Lower lobe of right lung (tissue), 2 donors: ENCODE measurements at regions not wholly inside any gene's neighbourhood (a gene's known extent, or its start where the extent isn't known, plus 50 kb on each side); places are given as distances from the start of the nearest gene placed in this dataset.

Source experiments
- ATAC-seq, 2 donors: fragments of 200-7000 bp; cut with Tn5 transposase; one replicate each; pipeline ENCODE4 v1.9.1; 2020 to 2022; ENCODE audit warnings: mild to moderate bottlenecking in 2 of 2, moderate library complexity in 2 of 2
- DNase-seq: peaks from one replicate; pipeline ENCODE4 v3.0.0-alpha.2; 2020
- H3K27ac ChIP-seq: fragments of 200-600 bp; one replicate; pipeline ENCODE4 v1.8.0; 2022
- H3K27me3 ChIP-seq: fragments of 200-600 bp; one replicate; pipeline ENCODE4 v1.8.0; 2022; ENCODE audit warnings: low read depth
- H3K36me3 ChIP-seq: fragments of 200-600 bp; one replicate; pipeline ENCODE4 v1.8.0; 2022; ENCODE audit warnings: mild to moderate bottlenecking
- H3K4me1 ChIP-seq: fragments of 200-600 bp; one replicate; pipeline ENCODE4 v1.8.0; 2022
- H3K4me3 ChIP-seq: fragments of 200-600 bp; one replicate; pipeline ENCODE4 v1.8.0; 2022; ENCODE audit warnings: mild to moderate bottlenecking
- H3K9me3 ChIP-seq: fragments of 200-600 bp; one replicate; pipeline ENCODE4 v1.8.0; 2022
- intact Hi-C: fragments of 100-400 bp; cut with DNase I; formaldehyde crosslinking; loops from one replicate; pipeline ENCODE4 v1.11.0; 2022
- TF ChIP-seq, protein P1 (sequence below): fragments of 200-600 bp; IDR thresholded peaks from one replicate; pipeline ENCODE4 v1.8.0; 2022; ENCODE audit warnings: antibody characterized with exemption, mild to moderate bottlenecking
- donor health status: DM: no; HTN: yes; CAD: no; lungs with severe emphysema.

DNA sequence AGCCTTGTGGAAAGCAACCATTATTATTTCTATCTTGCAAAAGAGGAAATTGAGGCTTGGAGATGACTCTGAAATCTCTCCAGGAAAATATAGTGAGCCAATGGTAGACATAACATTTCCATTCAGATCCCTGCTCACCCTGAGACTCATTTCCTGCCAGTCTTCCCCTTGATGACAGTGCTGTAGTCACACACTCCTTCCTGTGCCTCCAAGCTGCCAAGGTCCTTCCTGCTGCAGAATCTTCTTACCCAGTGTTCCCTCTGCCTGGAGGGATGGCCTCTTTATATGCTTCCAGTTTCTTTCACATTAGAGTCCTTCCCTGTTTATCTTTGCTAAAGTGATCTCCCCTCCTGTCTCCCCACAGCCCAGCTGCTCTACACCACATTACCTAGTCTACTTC is 648.1 kb downstream of the TOX3 start:
- Histone ChIP-seq H3K4me3 (no peak overlapping the region), H3K27me3 (no peaks in the 10 kb centered on the region), H3K9me3 (no peaks in the 10 kb centered on the region), H3K36me3 (no peaks in the 10 kb centered on the region), H3K27ac (no peak overlapping the region), H3K4me1 (no peaks in the 10 kb centered on the region)
- no peak for DNase-seq
- intact Hi-C loops = no loop called here
- TF ChIP-seq, protein P1, sequence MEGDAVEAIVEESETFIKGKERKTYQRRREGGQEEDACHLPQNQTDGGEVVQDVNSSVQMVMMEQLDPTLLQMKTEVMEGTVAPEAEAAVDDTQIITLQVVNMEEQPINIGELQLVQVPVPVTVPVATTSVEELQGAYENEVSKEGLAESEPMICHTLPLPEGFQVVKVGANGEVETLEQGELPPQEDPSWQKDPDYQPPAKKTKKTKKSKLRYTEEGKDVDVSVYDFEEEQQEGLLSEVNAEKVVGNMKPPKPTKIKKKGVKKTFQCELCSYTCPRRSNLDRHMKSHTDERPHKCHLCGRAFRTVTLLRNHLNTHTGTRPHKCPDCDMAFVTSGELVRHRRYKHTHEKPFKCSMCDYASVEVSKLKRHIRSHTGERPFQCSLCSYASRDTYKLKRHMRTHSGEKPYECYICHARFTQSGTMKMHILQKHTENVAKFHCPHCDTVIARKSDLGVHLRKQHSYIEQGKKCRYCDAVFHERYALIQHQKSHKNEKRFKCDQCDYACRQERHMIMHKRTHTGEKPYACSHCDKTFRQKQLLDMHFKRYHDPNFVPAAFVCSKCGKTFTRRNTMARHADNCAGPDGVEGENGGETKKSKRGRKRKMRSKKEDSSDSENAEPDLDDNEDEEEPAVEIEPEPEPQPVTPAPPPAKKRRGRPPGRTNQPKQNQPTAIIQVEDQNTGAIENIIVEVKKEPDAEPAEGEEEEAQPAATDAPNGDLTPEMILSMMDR = no peak
- no peak for ATAC-seq

DNA sequence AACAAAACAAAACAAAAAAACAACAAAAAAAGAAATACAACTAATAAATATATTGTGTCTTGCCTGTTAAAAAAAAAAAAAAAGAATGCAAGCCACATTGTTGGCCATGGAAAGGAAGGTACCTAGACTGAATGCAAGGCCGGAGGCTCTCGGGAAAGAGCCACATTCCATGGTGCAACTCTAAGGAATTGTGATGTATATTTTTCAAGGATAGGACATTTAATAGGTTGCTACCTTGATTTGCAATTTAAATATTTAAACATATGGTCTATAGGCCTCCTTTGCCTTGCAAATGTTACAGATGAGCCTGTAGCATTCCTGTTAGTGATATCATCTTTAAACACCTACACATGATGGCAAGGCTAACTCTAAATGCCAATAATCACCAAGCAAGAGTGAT is 650.9 kb downstream of the TOX3 start:
- Histone ChIP-seq H3K36me3 (no peaks in the 10 kb centered on the region), H3K4me3 (no peak overlapping the region), H3K4me1 (no peaks in the 10 kb centered on the region), H3K27me3 (no peaks in the 10 kb centered on the region), H3K27ac (no peak overlapping the region), H3K9me3 (no peaks in the 10 kb centered on the region)
- intact Hi-C loops = no loop called here
- DNase-seq (no peak), ATAC-seq (no peak)
- TF ChIP-seq, protein P1 = no peak

DNA sequence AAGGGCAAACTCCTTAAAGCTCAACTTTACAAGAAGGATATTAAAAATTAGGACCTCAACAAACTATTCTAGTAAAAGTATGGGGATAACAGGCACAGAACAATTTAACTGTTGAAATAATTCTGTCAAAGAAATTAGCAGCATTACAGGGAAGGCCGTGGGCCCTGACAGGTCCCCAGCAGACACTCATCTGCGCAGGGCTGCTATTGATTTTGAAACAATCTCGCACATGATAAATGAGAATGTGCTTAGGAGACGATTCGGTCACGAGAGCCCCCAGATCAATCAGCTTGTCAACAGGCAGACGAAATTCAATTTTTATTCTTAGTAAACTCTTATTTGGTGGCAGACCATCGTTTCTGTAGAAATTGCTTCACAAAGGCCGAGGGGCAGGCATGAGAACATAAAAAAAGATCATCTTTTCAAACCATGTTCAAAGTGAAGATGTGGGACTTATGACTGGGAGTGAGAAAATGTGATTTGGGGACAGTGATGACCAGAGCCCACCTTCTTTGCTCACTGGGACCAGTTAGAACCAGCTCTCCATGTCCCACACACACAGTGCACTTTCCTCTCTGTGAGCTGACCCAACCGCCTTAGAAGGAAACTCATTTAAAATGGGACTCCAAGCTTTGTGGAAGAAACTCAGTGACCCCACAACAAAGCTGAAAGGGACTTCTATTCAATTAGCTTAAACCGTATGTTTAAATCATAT is 654.5 kb downstream of the TOX3 start:
- DNase-seq (no peak), ATAC-seq (no peak)
- H3K27me3 ChIP-seq = no peaks in the 10 kb centered on the region
- H3K36me3 ChIP-seq = no peaks in the 10 kb centered on the region
- no peak overlapping the region for H3K4me3 ChIP-seq
- intact Hi-C loops = no loop called here
- no peaks in the 10 kb centered on the region for H3K4me1 ChIP-seq
- no peak overlapping the region for H3K27ac ChIP-seq
- TF ChIP-seq, protein P1 = no peak
- no peaks in the 10 kb centered on the region for H3K9me3 ChIP-seq

DNA sequence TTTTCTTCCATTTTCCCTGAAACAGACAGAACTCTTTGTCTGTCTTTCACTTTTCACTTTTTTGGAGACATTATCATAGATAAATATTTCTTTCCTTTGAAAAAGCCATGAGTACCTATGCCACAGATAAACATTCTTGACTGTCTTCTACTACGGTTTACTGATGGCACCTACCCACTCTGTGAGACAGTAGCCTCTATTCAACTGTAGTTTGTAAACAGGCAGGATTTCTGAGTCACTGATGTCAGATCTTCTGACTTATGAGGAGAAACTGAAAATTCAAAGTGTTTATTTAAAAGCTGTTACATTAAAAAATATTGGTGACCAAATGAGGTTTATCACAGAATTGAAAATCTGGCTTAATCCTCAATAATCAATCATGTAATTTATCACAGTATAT is 658.4 kb downstream of the TOX3 start:
- no peaks in the 10 kb centered on the region for H3K9me3 ChIP-seq
- H3K4me1 ChIP-seq = no peaks in the 10 kb centered on the region
- H3K27me3 ChIP-seq = no peaks in the 10 kb centered on the region
- no peak for ATAC-seq
- no peak overlapping the region for H3K27ac ChIP-seq
- intact Hi-C loops = no loop called here
- no peak for DNase-seq
- H3K4me3 ChIP-seq = no peak overlapping the region
- H3K36me3 ChIP-seq = no peaks in the 10 kb centered on the region
- TF ChIP-seq, protein P1 = no peak

DNA sequence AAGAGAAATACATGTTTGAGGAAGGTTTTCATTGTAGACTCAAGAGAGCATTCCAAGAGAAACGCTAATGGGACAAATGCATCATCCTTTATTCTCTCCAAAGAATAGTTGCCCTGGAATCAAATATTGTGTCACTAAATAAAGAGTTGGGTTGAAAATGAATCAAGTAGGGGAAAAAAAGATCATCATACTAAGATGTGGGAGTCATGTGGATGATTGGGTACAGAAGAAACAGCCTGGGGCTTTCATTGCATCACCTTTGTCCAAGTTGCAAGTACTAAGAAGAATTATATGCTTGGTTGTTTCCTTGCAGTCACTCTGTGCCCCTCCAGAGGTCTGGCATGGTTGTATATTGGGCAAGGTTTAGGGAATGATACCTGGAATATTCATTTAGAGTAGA is 658.9 kb downstream of the TOX3 start:
- ATAC-seq = no peak

More for the DNA sequence above, 658.9 kb downstream of the TOX3 start:
- no peak overlapping the region for H3K27ac ChIP-seq
- TF ChIP-seq, protein P1 = no peak
- H3K36me3 ChIP-seq = no peaks in the 10 kb centered on the region
- H3K4me1 ChIP-seq = no peaks in the 10 kb centered on the region
- no peak overlapping the region for H3K4me3 ChIP-seq
- no peak for DNase-seq
- H3K9me3 ChIP-seq = no peaks in the 10 kb centered on the region
- no peaks in the 10 kb centered on the region for H3K27me3 ChIP-seq
- intact Hi-C loops = no loop called here
